Nephron (organoid): ENCODE measurements at regions not wholly inside any gene's neighbourhood (a gene's known extent, or its start where the extent isn't known, plus 50 kb on each side); places are given as distances from the start of the nearest gene placed in this dataset.
"Not testable (repeated sequence)": the region's sequence is repeated elsewhere in the genome, so short reads cannot be mapped to it uniquely, and the experiment has no call there.

Source experiments
- H3K27ac Mint-ChIP-seq, 3 experiments: 2 replicates each; pipeline ENCODE4 v1.8.0; 2020; ENCODE audit warnings: mixed read lengths in 3 of 3, mild to moderate bottlenecking in 2 of 3, moderate library complexity in 1 of 3
- H3K27me3 Mint-ChIP-seq: 2 replicates; pipeline ENCODE4 v1.8.0; 2021; ENCODE audit warnings: low read depth, mild to moderate bottlenecking, moderate library complexity, mixed read lengths
- H3K36me3 Mint-ChIP-seq: 2 replicates; pipeline ENCODE4 v1.8.0; 2020; ENCODE audit warnings: low read depth, mixed read lengths
- H3K4me1 Mint-ChIP-seq: 2 replicates; pipeline ENCODE4 v1.8.0; 2020; ENCODE audit warnings: mixed read lengths
- H3K4me3 Mint-ChIP-seq, 3 experiments: 2 replicates each; pipeline ENCODE4 v1.8.0; 2020; ENCODE audit warnings: mild to moderate bottlenecking in 3 of 3, mixed read lengths in 3 of 3, moderate library complexity in 2 of 3
- H3K9me3 Mint-ChIP-seq: 2 replicates; pipeline ENCODE4 v1.8.0; 2020; ENCODE audit warnings: mixed read lengths
- CTCF ChIP-seq, 3 experiments: fragments of 200-600 bp; sonication (generic); IDR thresholded peaks; one replicate each; pipeline ENCODE4 v1.5.0; 2021; ENCODE audit warnings: antibody characterized with exemption in 3 of 3; ENCODE audit not compliant: unreplicated experiment in 3 of 3

- Mint-ChIP-seq H3K4me1 (peaks cover 22% of the 10 kb centered on the region), H3K27ac (no peak overlapping the region), H3K4me3 (no peak overlapping the region), H3K36me3 (no peaks in the 10 kb centered on the region), H3K9me3 (no peaks in the 10 kb centered on the region), H3K27me3 (peaks cover 10% of the 10 kb centered on the region)
- no peak for TF ChIP-seq CTCF (IDR thresholded peaks at IDR 0.05; ENCODE audit: unreplicated experiment in 3 of 3)
Observed at GRCh38 chr1:200487650-200488049, 77.8 kb upstream of the ZNF281 start.

- Mint-ChIP-seq H3K9me3 (no peaks in the 10 kb centered on the region), H3K36me3 (no peaks in the 10 kb centered on the region), H3K27ac (no peak overlapping the region), H3K27me3 (peaks cover 10% of the 10 kb centered on the region), H3K4me3 (no peak overlapping the region), H3K4me1 (peaks cover 17% of the 10 kb centered on the region)
- TF ChIP-seq CTCF (IDR thresholded peaks at IDR 0.05; ENCODE audit: unreplicated experiment in 3 of 3) = no peak
Observed at GRCh38 chr1:200486634-200487033, 76.8 kb upstream of the ZNF281 start.

DNA sequence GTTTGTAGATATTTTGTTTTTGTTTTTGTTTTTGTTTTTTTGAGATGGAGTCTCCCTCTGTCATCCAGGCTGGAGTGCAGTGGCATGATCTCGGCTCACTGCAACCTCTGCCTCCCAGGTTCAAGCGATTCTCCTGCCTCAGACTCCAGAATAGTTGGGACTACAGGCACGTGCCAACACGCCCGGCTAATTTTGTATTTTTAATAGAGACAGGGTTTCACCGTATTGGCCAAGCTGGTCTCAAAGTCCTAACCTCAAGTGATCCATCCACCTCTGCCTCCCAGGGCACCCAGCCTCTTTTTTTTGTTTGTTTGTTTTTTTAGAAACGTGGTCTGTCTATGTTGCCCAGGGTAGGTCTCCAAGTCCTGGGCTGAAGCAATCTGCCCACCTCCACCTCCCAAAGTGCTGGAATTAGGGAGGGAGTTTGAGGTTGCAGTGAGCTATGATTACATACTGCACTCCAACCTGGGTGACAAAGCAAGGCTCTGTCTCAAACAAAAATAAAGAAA lies 74.7 kb upstream of the ZNF281 start:
- not testable (repeated sequence) for H3K36me3 Mint-ChIP-seq, H3K4me3 Mint-ChIP-seq, H3K9me3 Mint-ChIP-seq, H3K27ac Mint-ChIP-seq
- Mint-ChIP-seq H3K27me3 (peaks cover 11% of the 10 kb centered on the region), H3K4me1 (peaks cover 12% of the 10 kb centered on the region)

DNA sequence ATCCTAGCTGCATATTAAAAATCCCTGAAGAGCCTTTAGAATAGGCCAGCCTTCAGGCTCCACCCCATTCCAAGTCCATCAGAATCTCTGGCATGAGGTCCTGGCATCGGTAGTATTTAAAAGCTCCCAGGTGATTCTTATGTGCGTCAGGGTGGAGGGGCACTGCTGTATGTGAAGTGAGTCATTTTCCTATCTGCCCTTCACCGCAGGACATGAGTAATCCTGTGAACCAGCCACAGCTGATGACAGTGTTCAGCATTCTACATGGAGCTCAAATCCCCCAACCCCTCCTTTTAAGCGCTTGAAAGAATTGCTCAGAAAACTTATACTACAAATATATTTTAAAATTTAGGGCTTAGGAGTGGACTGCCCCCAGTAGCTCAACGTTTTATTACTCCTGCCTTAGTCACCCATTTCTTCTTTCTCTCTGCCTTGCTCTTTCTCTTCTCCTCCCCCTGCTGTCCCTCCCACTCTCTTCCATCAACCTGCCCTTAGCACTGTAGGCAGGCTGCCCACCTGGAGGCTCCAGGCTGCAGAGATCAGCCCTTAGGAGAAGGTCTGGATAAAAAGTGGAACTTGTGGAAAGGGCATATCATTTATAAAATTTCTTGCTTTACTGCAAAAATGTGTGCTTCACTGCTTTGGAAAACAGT lies 73.8 kb upstream of the ZNF281 start:
- peaks cover 14% of the 10 kb centered on the region for H3K27me3 Mint-ChIP-seq
- H3K27ac Mint-ChIP-seq = no peak overlapping the region
- no peak for TF ChIP-seq CTCF (IDR thresholded peaks at IDR 0.05; ENCODE audit: unreplicated experiment in 3 of 3)
- peaks cover 8% of the 10 kb centered on the region for H3K4me1 Mint-ChIP-seq
- H3K9me3 Mint-ChIP-seq = no peaks in the 10 kb centered on the region
- no peak overlapping the region for H3K4me3 Mint-ChIP-seq
- H3K36me3 Mint-ChIP-seq = no peaks in the 10 kb centered on the region

GRCh38 chr1:200480964-200481363 lies 71.1 kb upstream of the ZNF281 start:
- Mint-ChIP-seq H3K36me3 (no peaks in the 10 kb centered on the region), H3K9me3 (no peaks in the 10 kb centered on the region), H3K27ac (peak overlapping the region in 2 of 3 experiments; percentile 17 to 51), H3K4me1 (peaks cover 8% of the 10 kb centered on the region), H3K27me3 (peaks cover 7% of the 10 kb centered on the region), H3K4me3 (no peak overlapping the region)
- TF ChIP-seq CTCF (IDR thresholded peaks at IDR 0.05; ENCODE audit: unreplicated experiment in 3 of 3) = no peak

DNA sequence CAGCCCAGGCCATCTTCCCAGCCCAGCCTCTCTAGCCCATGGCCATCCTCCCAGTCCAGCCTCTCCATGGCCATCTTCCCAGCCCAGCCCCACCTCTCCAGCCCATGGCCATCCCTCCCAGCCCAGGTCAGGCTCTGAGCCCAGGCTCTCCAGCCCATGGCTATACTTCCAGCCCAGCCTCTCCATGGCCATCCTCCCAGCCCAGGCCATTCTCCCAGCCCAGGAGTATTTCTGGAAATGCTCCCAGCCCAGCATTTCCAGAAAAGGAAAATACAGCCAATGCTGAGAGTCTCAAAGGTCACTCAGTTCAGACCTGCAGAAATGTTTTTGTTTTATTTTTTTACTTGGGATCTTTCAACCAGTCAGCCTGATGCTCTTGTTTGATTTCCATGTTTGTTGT lies 70.0 kb upstream of the ZNF281 start:
- Mint-ChIP-seq H3K9me3 (no peaks in the 10 kb centered on the region), H3K27me3 (peaks cover 7% of the 10 kb centered on the region), H3K4me3 (no peak overlapping the region), H3K4me1 (peaks cover 15% of the 10 kb centered on the region), H3K36me3 (no peaks in the 10 kb centered on the region), H3K27ac (no peak overlapping the region)
- TF ChIP-seq CTCF (IDR thresholded peaks at IDR 0.05; ENCODE audit: unreplicated experiment in 3 of 3) = no peak
